Cardiac fibroblast (primary cell): ENCODE measurements at regions not wholly inside any gene's neighbourhood (a gene's known extent, or its start where the extent isn't known, plus 50 kb on each side); places are given as distances from the start of the nearest gene placed in this dataset.

ENCODE experiments used
- DNase-seq, 2 donors: peaks; one replicate each; pipeline versions ENCODE4 v3.0.0 to v3.0.0-alpha.2; 2010; ENCODE audit warnings: low read depth in 2 of 2
- H3K4me3 ChIP-seq, 2 donors: replicated peaks in 1 of 2; 1 replicate in 1 of 2; 2 replicates in 1 of 2; pipeline ENCODE4 v1.5.1; 2011; ENCODE audit warnings: low read depth in 2 of 2, low read length in 2 of 2, mild to moderate bottlenecking in 2 of 2, moderate library complexity in 1 of 2
- TF ChIP-seq, protein P1 (sequence below): IDR thresholded peaks from one replicate; pipeline ENCODE4 v1.5.1; 2011; ENCODE audit warnings: low read depth, mild to moderate bottlenecking, low read length, inconsistent platforms

DNA sequence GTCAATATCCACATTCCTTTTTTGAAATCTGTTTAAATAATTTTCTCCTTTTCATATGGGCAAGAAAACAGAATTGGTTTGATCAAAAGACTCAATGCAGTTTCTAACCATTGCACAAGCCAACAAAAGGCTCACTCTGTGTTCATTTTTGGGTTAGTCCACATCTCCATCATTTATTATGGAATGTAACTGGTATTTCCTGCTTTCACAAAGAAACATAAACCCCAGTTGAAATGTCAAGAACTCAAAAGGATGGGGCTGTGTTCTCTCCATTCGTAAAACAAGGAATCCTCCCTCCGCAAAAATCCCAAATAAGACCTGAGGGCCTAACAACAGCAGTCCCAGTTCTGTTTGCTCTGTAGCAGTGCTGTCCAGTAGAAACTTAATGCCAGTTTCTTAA is 420.9 kb downstream of the GJA1 start:
- peak; percentile 55 to 56 for DNase-seq
- TF ChIP-seq, protein P1, sequence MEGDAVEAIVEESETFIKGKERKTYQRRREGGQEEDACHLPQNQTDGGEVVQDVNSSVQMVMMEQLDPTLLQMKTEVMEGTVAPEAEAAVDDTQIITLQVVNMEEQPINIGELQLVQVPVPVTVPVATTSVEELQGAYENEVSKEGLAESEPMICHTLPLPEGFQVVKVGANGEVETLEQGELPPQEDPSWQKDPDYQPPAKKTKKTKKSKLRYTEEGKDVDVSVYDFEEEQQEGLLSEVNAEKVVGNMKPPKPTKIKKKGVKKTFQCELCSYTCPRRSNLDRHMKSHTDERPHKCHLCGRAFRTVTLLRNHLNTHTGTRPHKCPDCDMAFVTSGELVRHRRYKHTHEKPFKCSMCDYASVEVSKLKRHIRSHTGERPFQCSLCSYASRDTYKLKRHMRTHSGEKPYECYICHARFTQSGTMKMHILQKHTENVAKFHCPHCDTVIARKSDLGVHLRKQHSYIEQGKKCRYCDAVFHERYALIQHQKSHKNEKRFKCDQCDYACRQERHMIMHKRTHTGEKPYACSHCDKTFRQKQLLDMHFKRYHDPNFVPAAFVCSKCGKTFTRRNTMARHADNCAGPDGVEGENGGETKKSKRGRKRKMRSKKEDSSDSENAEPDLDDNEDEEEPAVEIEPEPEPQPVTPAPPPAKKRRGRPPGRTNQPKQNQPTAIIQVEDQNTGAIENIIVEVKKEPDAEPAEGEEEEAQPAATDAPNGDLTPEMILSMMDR, result no peak
- no peak overlapping the region for H3K4me3 ChIP-seq

DNA sequence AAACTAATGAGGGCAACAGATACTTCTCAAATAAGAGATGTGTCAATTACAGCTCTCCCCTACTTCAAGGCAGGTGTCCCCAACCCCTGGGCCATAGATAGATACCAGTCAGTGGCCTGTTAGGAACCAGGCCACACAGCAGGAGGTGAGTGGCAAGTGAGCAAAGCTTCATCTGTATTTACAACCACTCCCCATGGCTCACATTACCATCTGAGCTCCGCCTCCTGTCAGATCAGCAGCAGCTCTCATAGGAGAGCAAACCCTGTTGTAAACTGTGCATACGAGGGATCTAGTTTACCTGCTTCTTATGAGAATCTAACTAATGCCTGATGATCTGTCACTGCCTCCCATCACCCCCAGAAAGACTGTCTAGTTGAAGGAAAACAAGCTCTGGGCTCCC is 422.1 kb downstream of the GJA1 start:
- no peak overlapping the region for H3K4me3 ChIP-seq
- peak in 1 of 2 donors; percentile 39 for DNase-seq
- TF ChIP-seq, protein P1, result no peak

DNA sequence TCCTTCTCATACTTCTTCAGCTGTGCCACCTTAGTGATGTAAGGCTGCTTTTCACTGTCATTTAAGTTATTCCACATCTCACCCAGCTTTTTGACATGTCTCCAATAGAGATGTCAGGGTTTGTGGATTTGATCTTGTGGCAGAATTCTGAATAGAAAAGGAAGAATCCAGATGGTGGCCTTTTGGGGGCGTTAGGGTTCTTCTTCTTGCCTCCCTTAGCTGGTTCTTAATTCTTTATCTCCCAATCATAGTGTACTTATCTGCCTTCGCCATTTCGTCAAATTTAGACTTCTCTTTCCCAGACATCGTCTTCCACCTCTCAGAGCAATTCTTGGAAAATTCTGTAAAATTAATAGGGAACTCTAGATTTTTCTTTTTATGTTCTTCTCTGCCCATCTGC is 422.9 kb downstream of the GJA1 start:
- no peak for DNase-seq
- TF ChIP-seq, protein P1, result no peak
- no peak overlapping the region for H3K4me3 ChIP-seq

DNA sequence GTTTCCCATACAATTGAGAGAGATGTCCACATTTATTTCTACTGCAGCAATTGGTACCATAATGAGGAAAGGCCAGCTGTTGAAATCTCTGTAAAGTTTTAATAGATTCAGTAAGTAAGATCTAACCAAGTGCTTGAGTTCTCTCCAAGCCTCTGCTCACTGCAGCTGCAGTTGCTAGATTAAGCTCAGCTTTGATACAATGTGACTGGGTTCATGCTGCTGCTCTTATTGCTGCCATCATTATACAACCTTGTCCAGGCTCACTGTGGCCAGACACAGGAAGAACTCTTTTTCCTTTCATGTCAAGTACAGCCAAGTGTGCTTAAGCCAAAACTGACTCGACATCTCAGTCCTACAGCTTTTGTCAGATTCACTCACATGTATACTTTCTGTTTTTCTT is 423.5 kb downstream of the GJA1 start:
- no peak for DNase-seq
- no peak overlapping the region for H3K4me3 ChIP-seq
- TF ChIP-seq, protein P1, result no peak

DNA sequence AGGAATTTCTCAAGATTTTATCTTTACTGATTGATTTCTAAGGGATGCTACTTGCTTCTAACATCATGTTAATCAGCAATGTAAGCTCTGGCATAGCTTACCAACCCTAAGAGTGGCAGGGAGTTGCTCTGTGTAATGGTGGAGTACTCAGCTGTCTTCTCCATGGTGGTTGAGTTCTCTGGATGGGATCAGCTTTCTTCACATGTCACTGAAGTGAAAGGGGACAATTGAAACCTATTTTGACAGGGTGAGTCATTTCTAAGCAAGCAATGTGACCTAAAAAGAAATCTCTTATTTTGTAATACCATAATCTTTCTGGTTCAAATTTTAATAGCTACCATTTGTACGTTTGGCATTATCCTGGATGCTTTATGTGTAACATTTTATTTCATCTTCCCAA is 430.4 kb downstream of the GJA1 start:
- no peak overlapping the region for H3K4me3 ChIP-seq
- no peak for DNase-seq
- TF ChIP-seq, protein P1, result no peak

DNA sequence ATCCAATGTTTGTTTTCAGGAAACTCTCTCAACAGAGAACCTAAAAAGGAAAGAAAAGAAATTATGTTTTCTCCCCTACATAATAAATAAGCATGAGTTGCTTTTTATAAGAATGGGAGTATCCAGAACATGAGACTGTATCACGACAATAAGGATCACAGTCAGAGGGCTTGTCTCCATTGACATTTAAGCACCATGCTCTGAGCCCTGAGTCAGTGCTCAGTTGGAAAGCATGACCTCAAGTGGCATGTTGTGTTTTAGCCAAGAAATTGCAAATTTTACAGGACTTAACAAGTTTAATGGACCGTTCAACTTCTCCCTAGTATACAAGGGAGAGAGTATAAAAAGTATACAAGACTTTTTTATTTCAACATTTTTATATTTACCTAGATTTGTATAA is 431.6 kb downstream of the GJA1 start:
- DNase-seq, result no peak

DNA sequence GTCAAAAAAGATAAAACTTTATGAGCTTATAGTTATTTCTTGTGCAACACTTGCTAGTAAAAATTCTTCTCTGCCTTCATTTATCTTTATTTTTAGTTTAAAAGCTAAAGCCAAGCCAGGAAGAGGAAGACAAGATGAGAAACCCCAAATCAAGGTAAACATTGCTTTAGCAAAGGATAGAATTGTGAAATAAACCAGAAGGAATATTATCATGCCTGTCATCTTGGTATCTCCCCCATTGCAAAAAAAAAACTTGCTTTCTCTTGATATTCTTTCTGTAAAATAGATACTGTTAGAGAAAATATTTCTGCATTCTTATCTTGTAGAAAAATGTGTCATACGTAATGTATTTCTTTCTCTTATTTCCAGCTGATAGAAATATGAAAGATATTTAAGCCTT is 432.8 kb downstream of the GJA1 start:
- peak in 1 of 2 donors; percentile 54 for DNase-seq
- TF ChIP-seq, protein P1, result no peak
- H3K4me3 ChIP-seq, result no peak overlapping the region

More for the DNA sequence above, 431.6 kb downstream of the GJA1 start:
- no peak overlapping the region for H3K4me3 ChIP-seq
- TF ChIP-seq, protein P1, result no peak
